HG02973 (cell line): ENCODE measurements at regions not wholly inside any gene's neighbourhood (a gene's known extent, or its start where the extent isn't known, plus 50 kb on each side); places are given as distances from the start of the nearest gene placed in this dataset.
"Not testable (repeated sequence)": the region's sequence is repeated elsewhere in the genome, so short reads cannot be mapped to it uniquely, and the experiment has no call there.

Experiments
- ATAC-seq: cut with Tn5 transposase; IDR thresholded peaks from one replicate; pipeline ENCODE4 v1.9.1; 2021; ENCODE audit warnings: moderate library complexity; ENCODE audit not compliant: unreplicated experiment

- ATAC-seq: not testable (repeated sequence)
Measured at GRCh38 chrY:18393633-18394032, 152.9 kb upstream of the HSFY1 start.

DNA sequence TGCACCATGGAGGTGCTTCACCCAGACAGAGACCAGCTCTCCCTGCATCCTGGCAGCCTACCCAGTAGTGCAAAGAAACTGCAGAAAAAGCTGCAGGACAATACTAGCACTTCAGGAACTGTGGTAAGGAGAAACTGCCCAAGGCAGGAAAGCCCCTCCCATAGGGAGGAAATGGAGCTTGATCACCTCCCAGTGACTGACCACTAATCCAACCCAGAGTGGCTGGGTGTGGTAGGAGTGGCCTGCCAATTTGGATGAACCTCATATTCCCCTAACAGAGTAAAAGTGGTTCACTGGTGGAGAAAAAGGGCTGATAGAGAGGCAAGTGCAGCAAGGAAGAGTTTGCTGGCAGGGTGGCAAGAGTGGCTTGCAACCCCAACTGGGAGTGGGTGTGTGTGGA lies 125.7 kb upstream of the HSFY1 start:
- ATAC-seq: not testable (repeated sequence)

DNA sequence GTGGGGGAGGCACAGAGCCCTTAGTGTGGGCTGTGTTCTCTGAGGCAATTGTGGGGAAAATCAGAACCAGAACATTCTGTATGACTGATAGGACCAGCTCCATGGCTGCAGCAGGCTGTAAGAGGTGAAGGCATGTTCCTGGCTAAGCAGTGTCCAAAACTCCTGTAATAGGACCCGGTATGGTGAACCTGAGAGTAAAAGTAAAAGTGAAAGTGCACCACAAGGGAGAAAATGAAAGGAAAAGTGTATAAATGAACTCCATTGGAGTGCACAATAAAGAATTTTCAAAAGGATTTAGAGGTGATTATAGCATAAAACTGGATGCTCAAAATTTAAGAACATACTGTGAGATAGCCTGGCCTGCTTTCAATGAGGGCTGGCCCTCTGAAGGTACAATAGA lies 125.1 kb upstream of the HSFY1 start:
- peak; percentile 78 for ATAC-seq

GRCh38 chrY:18423970-18424608 lies 122.4 kb upstream of the HSFY1 start:
- peak; percentile 67 for ATAC-seq

DNA sequence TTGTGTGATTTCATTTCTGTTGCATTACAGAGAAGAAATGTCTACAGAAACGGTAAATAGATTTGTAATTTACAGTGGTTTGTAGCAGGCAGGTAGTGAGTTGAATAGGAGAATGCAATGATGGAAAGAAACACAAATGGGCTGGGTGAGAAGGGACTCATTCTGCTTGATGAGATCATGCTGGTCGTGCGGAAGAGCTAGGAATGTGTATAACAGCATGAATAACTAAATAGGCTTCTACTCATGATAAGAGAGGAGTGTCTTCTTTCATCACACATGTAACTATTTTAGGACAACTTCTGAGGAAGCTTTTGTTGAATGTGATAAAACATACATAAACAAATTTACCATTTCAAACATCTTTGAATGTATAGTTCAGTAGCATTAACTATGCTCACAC lies 113.0 kb upstream of the HSFY1 start:
- ATAC-seq: not testable (repeated sequence)

DNA sequence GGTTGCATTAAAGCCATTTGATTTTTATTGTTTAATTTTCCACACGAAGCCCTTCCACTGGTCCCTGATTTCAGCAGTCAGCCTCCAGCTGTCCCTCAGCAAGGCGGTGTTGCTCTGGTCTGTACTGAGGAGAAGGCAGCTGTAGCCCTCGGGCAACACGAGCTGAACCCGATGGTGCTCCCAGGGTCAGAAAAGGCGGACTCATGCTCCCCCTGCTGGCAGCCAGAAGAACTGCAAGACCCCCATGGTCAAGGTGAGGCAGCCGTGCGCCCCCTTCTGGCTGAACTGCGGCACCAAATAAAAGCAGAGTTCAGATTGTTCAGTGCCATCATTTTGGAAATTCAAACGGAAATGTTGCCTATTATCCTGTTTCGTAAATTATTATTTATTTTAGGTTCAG lies 100.7 kb upstream of the HSFY1 start:
- ATAC-seq: peak; percentile 88

DNA sequence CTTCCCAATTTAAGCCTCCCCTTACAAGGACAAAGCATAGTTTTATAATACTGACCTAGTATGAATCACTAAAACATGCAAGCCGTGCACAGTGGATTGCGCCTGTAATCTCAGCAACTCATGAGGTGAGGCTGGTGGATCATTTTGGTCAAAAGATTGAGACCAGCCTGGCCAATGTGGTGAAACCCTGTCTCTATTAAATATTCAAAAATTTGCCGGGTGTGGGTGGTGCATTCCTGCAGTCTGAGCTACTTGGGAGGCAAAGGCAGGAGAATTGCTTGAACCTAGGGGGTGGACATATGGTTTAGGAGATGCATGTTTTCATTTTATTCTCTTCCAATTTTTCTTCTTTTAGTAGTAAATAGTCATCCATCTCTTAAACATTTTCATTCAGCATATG lies 93.7 kb upstream of the HSFY1 start:
- ATAC-seq: not testable (repeated sequence)

DNA sequence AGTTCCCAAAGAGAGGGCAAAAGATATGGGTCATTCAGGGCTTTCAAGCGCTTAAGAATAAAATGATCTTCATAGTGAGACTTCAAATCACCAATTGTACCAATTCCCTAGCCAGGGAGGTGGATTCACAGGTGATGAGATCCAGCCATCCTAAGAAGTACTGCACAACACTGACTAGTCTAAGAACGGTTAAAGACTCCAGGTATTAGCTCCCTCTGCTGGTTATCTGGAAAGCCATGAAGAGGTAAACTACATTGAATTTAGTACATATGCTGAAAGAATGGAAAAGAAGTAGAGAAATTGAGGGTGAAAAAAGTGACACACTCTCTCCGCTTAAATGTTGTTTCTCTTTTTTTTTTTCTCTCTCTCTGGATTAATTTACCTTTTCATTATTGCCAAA lies 87.4 kb upstream of the HSFY1 start:
- ATAC-seq: not testable (repeated sequence)

GRCh38 chrY:18461211-18461911 lies 85.2 kb upstream of the HSFY1 start:
- ATAC-seq: not testable (repeated sequence)

DNA sequence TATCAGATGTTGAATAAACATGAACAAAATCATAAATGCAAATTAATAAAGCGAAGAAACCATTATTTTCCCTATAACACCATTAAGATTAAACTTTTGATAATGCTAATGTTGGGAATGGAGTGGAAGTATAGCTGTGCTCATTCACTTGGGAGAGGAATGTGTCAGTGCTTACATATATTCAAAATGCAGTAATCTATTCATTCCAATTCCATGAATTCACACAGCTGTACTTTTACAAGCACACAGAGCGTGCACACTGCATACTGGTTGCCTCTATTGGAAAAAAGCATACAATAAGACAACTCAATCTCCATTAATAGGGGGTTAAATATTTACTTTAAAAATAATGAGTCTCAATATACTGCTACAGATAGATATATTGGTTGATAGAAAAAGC lies 81.7 kb upstream of the HSFY1 start:
- not testable (repeated sequence) for ATAC-seq

GRCh38 chrY:18466661-18467060 lies 79.9 kb upstream of the HSFY1 start:
- not testable (repeated sequence) for ATAC-seq

DNA sequence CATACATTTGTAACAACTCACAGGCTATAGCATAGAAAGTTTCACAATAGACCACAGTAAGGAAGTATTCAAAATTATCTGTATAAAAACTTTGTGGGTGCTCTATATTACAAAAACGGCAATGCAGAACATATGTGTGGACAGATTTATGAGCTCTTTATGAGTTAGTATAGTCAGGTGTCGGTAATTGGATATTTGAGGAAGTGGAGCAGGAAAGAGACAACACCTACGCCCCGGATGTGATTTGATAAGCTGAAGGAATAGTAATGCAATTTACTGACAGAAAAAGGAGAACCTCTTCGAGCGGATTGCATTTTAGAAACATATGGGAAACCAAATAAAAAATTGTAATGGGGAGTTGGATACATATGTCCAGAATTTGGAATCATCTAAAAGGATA lies 63.2 kb upstream of the HSFY1 start:
- not testable (repeated sequence) for ATAC-seq
